Fibroblast of mammary gland (primary cell): ENCODE measurements at regions not wholly inside any gene's neighbourhood (a gene's known extent, or its start where the extent isn't known, plus 50 kb on each side); places are given as distances from the start of the nearest gene placed in this dataset.

Experiments
- DNase-seq: peaks from one replicate; pipeline ENCODE4 v3.0.0-alpha.2; 2010; ENCODE audit warnings: low read depth
- H3K4me3 ChIP-seq: 2 replicates; pipeline ENCODE4 v1.5.1; 2011; ENCODE audit warnings: low read depth, mild to moderate bottlenecking, low read length, moderate library complexity; ENCODE audit not compliant: control insufficient read depth
- CTCF ChIP-seq: conservative IDR thresholded peaks from 2 replicates; pipeline ENCODE4 v1.5.1; 2011; ENCODE audit warnings: low read depth, low read length, inconsistent platforms; ENCODE audit not compliant: control insufficient read depth, insufficient read depth

- no peak for DNase-seq
- no peak overlapping the region for H3K4me3 ChIP-seq
- TF ChIP-seq CTCF = no peak
Observed at GRCh38 chr4:176406297-176406696, 86.5 kb downstream of the SPCS3 start.

GRCh38 chr4:176406736-176407135 lies 87.0 kb downstream of the SPCS3 start:
- no peak overlapping the region for H3K4me3 ChIP-seq
- peak; percentile 50 for DNase-seq
- no peak for TF ChIP-seq CTCF

- peak; percentile 3 for DNase-seq
- no peak for TF ChIP-seq CTCF
- no peak overlapping the region for H3K4me3 ChIP-seq
Observed at GRCh38 chr4:176409627-176410026, 89.9 kb downstream of the SPCS3 start.

GRCh38 chr4:176413171-176413570 lies 93.4 kb downstream of the SPCS3 start:
- TF ChIP-seq CTCF = no peak
- H3K4me3 ChIP-seq = no peak overlapping the region
- no peak for DNase-seq

- TF ChIP-seq CTCF = no peak
- H3K4me3 ChIP-seq = no peak overlapping the region
- DNase-seq = no peak
Observed at GRCh38 chr4:176422001-176422400, 102.2 kb downstream of the SPCS3 start.

GRCh38 chr4:176422511-176422910 lies 102.7 kb downstream of the SPCS3 start:
- TF ChIP-seq CTCF = no peak
- DNase-seq = no peak
- H3K4me3 ChIP-seq = no peak overlapping the region

GRCh38 chr4:176425035-176425434 lies 105.3 kb downstream of the SPCS3 start:
- no peak overlapping the region for H3K4me3 ChIP-seq
- no peak for TF ChIP-seq CTCF
- peak; percentile 48 for DNase-seq
